Activated T-helper 1 cell treated with Interleukin-2 at 50 U/mL for 16 hours (primary cell): ENCODE measurements at regions not wholly inside any gene's neighbourhood (a gene's known extent, or its start where the extent isn't known, plus 50 kb on each side); places are given as distances from the start of the nearest gene placed in this dataset.

Source experiments
- DNase-seq: peaks from one replicate; pipeline ENCODE4 v3.0.0-alpha.2; 2020; ENCODE audit warnings: low read depth

DNA sequence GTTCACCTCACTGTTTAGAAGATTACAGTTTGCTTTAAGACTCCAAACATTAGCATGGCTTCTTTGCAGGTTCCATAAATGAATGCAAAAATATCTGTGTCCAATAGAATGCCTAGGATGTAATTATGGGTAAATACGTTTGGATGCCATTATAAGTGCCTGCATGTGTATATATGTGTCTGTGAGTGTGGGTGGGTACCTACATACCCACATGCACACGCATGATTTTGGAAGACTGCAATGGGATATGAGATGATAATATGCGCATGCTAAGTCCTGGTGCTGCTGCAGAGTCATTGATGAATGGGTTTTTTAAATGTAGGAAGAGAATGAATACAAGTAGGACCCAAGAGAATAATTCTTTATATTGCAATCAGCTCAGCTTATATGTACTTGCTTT, 406.4 kb downstream of the ZSWIM6 start:
- no peak for DNase-seq

DNA sequence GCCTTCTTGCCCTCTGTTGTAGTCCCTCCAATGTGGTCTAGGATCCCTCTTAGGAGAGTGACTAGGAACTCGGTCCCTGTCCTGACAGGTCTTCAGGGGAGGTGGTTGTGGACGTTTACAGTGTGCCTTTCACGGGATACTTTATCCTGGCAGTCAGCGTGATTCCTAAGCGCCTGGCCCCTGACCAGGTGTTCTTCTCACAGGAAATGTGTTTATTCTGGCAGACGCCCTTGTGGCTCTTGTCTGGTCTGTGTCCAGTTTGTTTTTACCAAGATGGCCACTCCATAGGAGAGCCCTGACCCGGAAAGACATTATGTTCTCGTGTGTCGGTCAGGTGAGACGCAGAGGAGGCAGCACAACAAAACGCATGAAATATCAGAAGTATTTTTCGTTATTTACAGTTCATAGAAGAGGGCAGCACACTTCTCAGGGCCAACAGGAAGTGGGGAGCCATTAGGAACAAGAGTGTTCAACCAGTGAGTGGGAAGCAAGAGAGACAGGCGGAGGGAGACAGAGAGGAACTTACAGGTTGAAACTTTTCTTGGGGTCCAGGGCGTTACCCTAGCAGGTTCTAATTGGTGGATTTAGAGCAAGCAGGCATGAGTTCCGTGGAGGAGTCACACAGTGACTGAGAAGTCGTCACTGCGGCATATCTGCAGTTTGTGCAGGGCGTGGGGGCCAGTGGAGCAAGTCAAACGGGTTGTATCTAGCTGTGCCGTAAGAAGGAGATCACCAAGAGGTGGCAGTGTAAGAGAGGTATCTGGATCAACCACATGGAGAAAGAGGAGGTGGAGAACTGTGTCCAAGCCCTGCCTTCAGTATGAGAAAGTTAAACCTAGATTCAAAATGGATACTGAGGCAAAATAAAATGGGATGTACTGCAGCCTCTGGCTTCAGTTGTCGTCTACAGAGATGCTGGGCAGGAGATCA, 412.9 kb downstream of the ZSWIM6 start:
- no peak for DNase-seq

- no peak for DNase-seq
Measured at GRCh38 chr5:61746831-61747575, 414.9 kb downstream of the ZSWIM6 start.

- no peak for DNase-seq
Measured at GRCh38 chr5:61748121-61748520, 416.1 kb downstream of the ZSWIM6 start.

- no peak for DNase-seq
Measured at GRCh38 chr5:61748651-61749050, 416.6 kb downstream of the ZSWIM6 start.

GRCh38 chr5:61752588-61752987, 420.5 kb downstream of the ZSWIM6 start:
- no peak for DNase-seq

GRCh38 chr5:61754792-61755191, 422.7 kb downstream of the ZSWIM6 start:
- no peak for DNase-seq

- DNase-seq: no peak
Measured at GRCh38 chr5:61755726-61756222, 423.7 kb downstream of the ZSWIM6 start.

- DNase-seq: no peak
Measured at GRCh38 chr5:61758711-61759110, 426.7 kb downstream of the ZSWIM6 start.

DNA sequence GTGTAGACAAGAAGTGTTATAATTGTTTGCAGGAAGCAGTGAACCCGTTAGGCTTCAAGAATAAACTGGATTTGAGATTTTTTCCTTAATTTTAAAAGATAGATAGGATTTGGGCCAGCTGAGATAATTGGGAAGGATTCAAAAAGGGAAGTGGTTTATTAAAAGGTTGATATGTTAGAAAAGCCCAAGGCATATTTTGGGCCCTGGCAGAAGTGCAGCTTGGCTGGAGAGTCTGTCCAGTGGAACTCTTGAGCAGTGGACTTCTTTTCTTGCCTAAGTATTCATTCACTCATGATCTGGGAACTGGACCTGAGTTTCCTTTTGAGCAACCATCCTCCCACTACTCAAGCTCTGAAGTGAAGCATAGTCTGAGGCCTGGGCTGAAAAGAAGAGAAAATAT, 433.4 kb downstream of the ZSWIM6 start:
- no peak for DNase-seq

- no peak for DNase-seq
Measured at GRCh38 chr5:61766141-61766540, 434.1 kb downstream of the ZSWIM6 start.

- no peak for DNase-seq
Measured at GRCh38 chr5:61767231-61768080, 435.4 kb downstream of the ZSWIM6 start.

- DNase-seq: no peak
Measured at GRCh38 chr5:61768692-61769281, 436.7 kb downstream of the ZSWIM6 start.

GRCh38 chr5:61771062-61771461, 439.0 kb downstream of the ZSWIM6 start:
- DNase-seq: no peak

DNA sequence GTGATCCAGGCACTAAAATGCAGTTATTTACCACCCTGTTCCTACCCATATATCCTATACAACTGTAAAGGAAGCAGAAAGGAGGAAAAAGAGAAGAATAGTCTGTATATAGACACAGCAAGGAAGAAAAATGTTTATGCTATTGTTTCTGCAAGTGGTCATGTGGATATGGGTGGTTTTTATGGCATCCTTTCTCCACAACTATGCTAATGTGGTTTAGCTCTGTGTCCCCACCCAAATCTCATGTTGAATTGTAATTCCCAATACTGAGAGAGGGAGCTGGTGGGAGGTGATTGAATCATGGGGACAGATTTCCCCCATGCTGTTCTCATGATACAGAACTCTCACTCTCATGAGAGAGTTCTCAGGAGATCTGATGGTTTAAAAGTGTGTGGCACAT, 439.8 kb downstream of the ZSWIM6 start:
- no peak for DNase-seq

DNA sequence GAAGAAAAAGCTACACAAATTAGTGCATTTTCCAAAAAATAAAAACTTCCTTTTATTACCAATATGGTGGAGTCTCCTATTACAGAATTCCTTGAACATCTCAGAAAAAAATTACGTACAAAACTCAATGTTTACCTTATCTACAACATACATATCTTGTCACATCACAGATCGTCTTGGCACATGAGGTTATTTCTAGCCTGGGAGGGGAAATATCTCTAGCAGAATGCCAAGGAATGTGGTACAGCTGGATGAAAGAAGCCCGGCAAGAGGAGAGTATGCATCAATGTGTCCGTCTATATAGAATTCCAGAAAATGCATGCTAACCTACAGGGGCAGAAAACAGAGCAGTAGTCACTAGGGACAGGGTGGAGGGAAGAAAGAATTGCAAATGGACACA, 443.8 kb downstream of the ZSWIM6 start:
- no peak for DNase-seq

DNA sequence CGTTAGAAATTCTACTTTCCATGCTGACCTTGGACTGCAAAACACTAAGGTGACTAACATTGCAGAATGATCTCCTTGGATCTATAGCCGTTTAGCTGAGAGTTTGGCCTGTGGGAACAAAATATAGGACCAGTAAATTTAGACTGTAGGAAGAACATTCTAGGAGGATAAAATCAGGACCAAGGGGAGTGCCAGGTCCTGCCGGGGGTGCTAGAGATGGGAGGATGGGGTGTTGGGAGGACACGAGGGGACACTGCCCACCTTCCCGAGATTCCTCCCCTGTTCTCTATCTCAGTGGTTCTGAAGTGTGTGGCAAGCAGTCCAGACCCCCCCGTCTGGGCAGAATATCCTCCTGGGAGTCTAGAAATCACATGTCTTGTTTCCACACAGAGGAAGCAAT, 445.2 kb downstream of the ZSWIM6 start:
- DNase-seq: no peak

GRCh38 chr5:61779743-61780142, 447.7 kb downstream of the ZSWIM6 start:
- DNase-seq: no peak

DNA sequence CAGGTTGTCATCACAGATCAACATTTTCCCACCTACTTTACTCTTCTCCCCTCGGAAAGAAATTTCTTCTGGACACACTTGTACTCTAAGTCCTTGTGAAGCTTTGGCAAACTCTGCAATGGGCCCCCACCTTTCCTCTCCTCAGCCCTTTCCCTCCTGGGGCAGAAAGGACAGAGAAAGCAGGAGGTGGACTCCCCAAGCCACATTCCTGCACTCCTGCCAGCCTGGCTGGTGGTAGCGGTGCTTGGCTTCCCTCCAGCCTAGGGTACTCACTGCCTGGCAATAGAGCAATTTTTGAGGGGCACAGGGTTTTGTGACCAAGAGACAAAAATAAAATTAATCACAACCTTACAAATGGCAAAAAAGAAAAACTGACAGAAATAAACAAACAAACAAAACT, 451.4 kb downstream of the ZSWIM6 start:
- DNase-seq: no peak

DNA sequence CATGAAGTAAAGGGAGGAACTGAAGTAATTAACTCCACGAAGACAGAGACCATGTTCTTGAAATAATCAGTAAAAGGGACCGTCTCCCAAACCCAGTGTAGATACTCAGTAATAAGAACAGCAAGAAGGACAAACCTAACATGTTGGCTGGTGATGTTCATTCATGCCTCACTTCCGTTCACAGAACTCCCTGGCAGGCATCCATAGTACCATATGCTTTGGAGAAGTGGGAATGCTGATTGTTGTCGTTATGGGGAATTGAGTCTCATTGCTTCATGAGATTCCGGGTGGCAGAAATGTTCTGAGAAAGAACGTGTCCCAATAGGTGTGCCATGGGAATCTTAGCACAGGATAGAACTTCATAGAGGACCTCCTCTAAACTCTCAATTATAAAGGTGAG, 452.3 kb downstream of the ZSWIM6 start:
- DNase-seq: no peak

DNA sequence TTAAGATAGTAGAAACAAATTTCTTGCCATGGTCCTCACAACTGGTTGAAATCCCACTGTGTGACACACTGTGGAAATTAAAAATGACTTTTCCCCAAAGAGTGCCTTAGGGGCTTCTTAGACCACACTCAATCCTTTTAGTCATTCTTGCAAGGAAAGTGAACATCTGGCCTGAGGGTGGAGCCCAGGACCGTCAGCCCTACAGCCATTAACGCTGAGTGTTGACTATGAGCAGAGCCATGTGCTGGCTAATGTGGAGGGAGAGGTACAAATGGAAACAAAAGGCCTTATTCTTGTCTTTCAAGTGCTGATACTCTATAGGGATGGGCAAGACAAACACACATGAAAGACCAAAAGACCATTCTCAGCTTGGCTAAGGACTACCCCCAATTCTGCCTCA, 456.5 kb downstream of the ZSWIM6 start:
- no peak for DNase-seq

DNA sequence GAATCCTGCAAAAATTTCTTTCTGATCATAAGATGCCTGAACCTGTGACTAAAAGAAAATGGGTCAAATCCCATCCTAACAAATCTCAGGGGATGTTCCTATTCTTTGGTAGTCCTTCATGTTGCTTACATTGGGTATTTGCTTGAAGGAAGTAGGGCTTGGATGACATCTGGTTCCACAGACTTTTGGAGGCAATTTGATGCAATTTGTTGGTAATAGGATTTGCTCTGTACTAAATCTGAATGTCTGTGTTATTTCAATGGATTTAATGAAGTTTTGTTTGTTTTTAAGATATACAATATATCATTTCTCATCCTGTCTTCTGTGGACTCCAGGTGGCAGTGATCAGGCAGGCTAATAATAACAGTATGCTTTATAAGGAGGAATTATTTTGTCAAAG, 457.9 kb downstream of the ZSWIM6 start:
- no peak for DNase-seq
